ENCODE measurements at regions not wholly inside any gene's neighbourhood (a gene's known extent, or its start where the extent isn't known, plus 50 kb on each side); places are given as distances from the start of the nearest gene placed in this dataset.
"Not testable (repeated sequence)": the region's sequence is repeated elsewhere in the genome, so short reads cannot be mapped to it uniquely, and the experiment has no call there.

DNA sequence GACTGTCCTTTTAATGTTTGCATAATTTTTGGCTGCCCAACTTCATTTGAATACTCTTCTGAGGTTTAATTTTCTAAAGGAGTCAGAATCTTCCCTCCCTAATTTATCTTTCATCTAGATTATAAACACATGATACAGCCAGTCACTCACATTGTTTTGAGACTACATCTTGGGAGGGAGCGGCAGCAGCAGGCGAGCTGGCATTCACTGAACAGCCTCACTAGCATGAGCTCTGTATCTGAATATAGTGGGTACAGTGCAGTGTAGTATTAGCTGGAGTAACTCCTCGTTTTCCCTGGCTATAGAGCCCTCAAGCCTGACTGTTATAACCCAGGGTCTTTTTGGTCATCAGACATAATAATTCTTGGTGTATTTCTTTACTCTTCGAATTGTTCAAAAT is 969.2 kb upstream of the COX7C start:
- H3K4me3 ChIP-seq (ENCODE audit: low read depth in 2 of 2, low read length in 2 of 2) = no peak overlapping the region
- H3K36me3 ChIP-seq (ENCODE audit: control insufficient read depth, insufficient read depth, low read length) = no peaks in the 10 kb centered on the region
- H3K27me3 ChIP-seq (ENCODE audit: control insufficient read depth, insufficient read depth, low read length) = no peaks in the 10 kb centered on the region
- H3K4me1 ChIP-seq (ENCODE audit: control insufficient read depth, insufficient read depth, low read length) = no peaks in the 10 kb centered on the region
- intact Hi-C loops (cut with micrococcal nuclease; ENCODE audit: unreplicated experiment) (no loop called here), in situ Hi-C loops (cut with HindIII; ENCODE audit: low pct_unique_long_range_greater_than_20kb, low sequenced_read_pairs) (no loop called here)
- H3K9me3 ChIP-seq (ENCODE audit: control insufficient read depth, insufficient read depth, low read depth, low read length) = no peaks in the 10 kb centered on the region
- no TSS peak for BruUV-seq (replicated peaks)
- DNase-seq (ENCODE audit: low read depth, low spot score) = no peak
- ChIA-PET POLR2A (no interaction called here), CTCF (no interaction called here)
- TF ChIP-seq, protein P1, sequence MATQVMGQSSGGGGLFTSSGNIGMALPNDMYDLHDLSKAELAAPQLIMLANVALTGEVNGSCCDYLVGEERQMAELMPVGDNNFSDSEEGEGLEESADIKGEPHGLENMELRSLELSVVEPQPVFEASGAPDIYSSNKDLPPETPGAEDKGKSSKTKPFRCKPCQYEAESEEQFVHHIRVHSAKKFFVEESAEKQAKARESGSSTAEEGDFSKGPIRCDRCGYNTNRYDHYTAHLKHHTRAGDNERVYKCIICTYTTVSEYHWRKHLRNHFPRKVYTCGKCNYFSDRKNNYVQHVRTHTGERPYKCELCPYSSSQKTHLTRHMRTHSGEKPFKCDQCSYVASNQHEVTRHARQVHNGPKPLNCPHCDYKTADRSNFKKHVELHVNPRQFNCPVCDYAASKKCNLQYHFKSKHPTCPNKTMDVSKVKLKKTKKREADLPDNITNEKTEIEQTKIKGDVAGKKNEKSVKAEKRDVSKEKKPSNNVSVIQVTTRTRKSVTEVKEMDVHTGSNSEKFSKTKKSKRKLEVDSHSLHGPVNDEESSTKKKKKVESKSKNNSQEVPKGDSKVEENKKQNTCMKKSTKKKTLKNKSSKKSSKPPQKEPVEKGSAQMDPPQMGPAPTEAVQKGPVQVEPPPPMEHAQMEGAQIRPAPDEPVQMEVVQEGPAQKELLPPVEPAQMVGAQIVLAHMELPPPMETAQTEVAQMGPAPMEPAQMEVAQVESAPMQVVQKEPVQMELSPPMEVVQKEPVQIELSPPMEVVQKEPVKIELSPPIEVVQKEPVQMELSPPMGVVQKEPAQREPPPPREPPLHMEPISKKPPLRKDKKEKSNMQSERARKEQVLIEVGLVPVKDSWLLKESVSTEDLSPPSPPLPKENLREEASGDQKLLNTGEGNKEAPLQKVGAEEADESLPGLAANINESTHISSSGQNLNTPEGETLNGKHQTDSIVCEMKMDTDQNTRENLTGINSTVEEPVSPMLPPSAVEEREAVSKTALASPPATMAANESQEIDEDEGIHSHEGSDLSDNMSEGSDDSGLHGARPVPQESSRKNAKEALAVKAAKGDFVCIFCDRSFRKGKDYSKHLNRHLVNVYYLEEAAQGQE (IDR thresholded peaks at IDR 0.05; ENCODE audit: insufficient read depth in 1 of 2, low read depth in 2 of 2, low read length in 1 of 2) = no peak
- TF ChIP-seq, protein P2, sequence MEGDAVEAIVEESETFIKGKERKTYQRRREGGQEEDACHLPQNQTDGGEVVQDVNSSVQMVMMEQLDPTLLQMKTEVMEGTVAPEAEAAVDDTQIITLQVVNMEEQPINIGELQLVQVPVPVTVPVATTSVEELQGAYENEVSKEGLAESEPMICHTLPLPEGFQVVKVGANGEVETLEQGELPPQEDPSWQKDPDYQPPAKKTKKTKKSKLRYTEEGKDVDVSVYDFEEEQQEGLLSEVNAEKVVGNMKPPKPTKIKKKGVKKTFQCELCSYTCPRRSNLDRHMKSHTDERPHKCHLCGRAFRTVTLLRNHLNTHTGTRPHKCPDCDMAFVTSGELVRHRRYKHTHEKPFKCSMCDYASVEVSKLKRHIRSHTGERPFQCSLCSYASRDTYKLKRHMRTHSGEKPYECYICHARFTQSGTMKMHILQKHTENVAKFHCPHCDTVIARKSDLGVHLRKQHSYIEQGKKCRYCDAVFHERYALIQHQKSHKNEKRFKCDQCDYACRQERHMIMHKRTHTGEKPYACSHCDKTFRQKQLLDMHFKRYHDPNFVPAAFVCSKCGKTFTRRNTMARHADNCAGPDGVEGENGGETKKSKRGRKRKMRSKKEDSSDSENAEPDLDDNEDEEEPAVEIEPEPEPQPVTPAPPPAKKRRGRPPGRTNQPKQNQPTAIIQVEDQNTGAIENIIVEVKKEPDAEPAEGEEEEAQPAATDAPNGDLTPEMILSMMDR (IDR thresholded peaks at IDR 0.05) = no peak
- TF ChIP-seq SIN3A (IDR thresholded peaks at IDR 0.05; ENCODE audit: borderline replicate concordance, insufficient read depth, low read depth, low read length) (no peak), POLR2AphosphoS5 (IDR thresholded peaks at IDR 0.05; ENCODE audit: low read depth, low read length) (no peak), TCF7L2 (IDR thresholded peaks at IDR 0.05; ENCODE audit: low read depth, low read length) (no peak)
- H3K27ac ChIP-seq (ENCODE audit: low read length) = no peak overlapping the region
- no peak for ATAC-seq

DNA sequence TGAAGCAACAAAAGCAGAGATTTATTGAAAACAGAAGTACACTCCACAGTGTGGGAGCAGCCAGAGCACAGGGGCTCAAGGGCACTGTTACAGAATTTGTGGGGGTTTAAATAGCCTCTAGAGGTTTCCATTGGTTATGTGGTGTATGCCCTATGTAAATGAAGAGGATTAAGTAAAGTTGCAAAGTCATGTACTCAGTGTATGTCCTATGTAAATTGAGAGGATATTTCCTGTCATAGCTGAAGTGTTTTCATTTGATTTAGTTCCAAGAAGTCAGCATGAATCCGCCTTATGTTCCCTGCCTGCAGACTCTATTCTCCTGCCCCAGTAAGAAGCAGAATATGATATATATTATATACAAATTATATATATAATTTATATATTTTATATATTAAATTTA is 966.0 kb upstream of the COX7C start:
- DNase-seq (ENCODE audit: low read depth, low spot score) (no peak), ATAC-seq (no peak)
- no peak overlapping the region for H3K4me3 ChIP-seq (ENCODE audit: low read depth in 2 of 2, low read length in 2 of 2)
- H3K27ac ChIP-seq (ENCODE audit: low read length) = no peak overlapping the region
- H3K9me3 ChIP-seq (ENCODE audit: control insufficient read depth, insufficient read depth, low read depth, low read length) = no peaks in the 10 kb centered on the region
- no peaks in the 10 kb centered on the region for H3K4me1 ChIP-seq (ENCODE audit: control insufficient read depth, insufficient read depth, low read length)
- H3K36me3 ChIP-seq (ENCODE audit: control insufficient read depth, insufficient read depth, low read length) = no peaks in the 10 kb centered on the region
- TF ChIP-seq, protein P1 (IDR thresholded peaks at IDR 0.05; ENCODE audit: insufficient read depth in 1 of 2, low read depth in 2 of 2, low read length in 1 of 2) = no peak
- TF ChIP-seq TCF7L2 (IDR thresholded peaks at IDR 0.05; ENCODE audit: low read depth, low read length) = no peak
- TF ChIP-seq, protein P2 (IDR thresholded peaks at IDR 0.05) = no peak
- no peak for TF ChIP-seq POLR2AphosphoS5 (IDR thresholded peaks at IDR 0.05; ENCODE audit: low read depth, low read length)
- no peak for TF ChIP-seq SIN3A (IDR thresholded peaks at IDR 0.05; ENCODE audit: borderline replicate concordance, insufficient read depth, low read depth, low read length)
- ChIA-PET POLR2A (no interaction called here), CTCF (no interaction called here)
- H3K27me3 ChIP-seq (ENCODE audit: control insufficient read depth, insufficient read depth, low read length) = no peaks in the 10 kb centered on the region
- in situ Hi-C loops (cut with HindIII; ENCODE audit: low pct_unique_long_range_greater_than_20kb, low sequenced_read_pairs) (no loop called here), intact Hi-C loops (cut with micrococcal nuclease; ENCODE audit: unreplicated experiment) (no loop called here)
- BruUV-seq (replicated peaks) = no TSS peak

DNA sequence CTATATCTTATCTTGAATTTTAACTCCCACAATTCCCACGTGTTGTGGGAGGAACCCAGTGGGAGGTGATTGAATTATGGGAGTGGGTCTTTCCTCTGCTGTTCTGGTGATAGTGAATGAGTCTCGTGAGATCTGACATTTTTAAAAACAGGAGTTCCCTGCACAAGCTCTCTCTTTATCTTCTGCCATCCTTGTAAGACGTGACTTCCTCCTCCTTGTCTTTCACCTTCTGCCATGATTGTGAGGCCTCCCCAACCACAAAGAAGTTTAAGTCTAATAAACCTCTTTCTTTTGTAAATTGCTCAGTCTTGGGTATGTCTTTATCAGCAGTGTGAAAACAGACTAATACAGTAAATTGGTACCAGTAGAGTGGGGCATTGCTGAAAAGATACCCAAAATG is 963.6 kb upstream of the COX7C start:
- intact Hi-C loops (cut with micrococcal nuclease; ENCODE audit: unreplicated experiment); BruUV-seq (replicated peaks); H3K36me3 ChIP-seq (ENCODE audit: control insufficient read depth, insufficient read depth, low read length); in situ Hi-C loops (cut with HindIII; ENCODE audit: low pct_unique_long_range_greater_than_20kb, low sequenced_read_pairs); H3K9me3 ChIP-seq (ENCODE audit: control insufficient read depth, insufficient read depth, low read depth, low read length); CTCF ChIA-PET; POLR2A ChIA-PET; H3K27me3 ChIP-seq (ENCODE audit: control insufficient read depth, insufficient read depth, low read length); H3K27ac ChIP-seq (ENCODE audit: low read length); H3K4me3 ChIP-seq (ENCODE audit: low read depth in 2 of 2, low read length in 2 of 2); H3K4me1 ChIP-seq (ENCODE audit: control insufficient read depth, insufficient read depth, low read length); DNase-seq (ENCODE audit: low read depth, low spot score); ATAC-seq: not testable (repeated sequence)

Measured in Panc1 (cell line).